ENCODE measurements at regions not wholly inside any gene's neighbourhood (a gene's known extent, or its start where the extent isn't known, plus 50 kb on each side); places are given as distances from the start of the nearest gene placed in this dataset.

GRCh38 chr1:97017895-97018294 is 296.3 kb downstream of the PTBP2 start:
- intact Hi-C loops (cut with micrococcal nuclease) = no loop called here
- peaks cover 5% of the 10 kb centered on the region for H3K27me3 Mint-ChIP-seq
- H3K4me3 Mint-ChIP-seq = no peak overlapping the region
- POLR2A ChIA-PET = no interaction called here
- DNase-seq (no peak), ATAC-seq (no peak)
- H3K4me1 Mint-ChIP-seq (ENCODE audit: low read depth) = no peaks in the 10 kb centered on the region
- no peaks in the 10 kb centered on the region for H3K9me3 Mint-ChIP-seq
- no peaks in the 10 kb centered on the region for H3K36me3 Mint-ChIP-seq (ENCODE audit: low read depth)
- CTCF ChIA-PET = no interaction called here
- H3K27ac Mint-ChIP-seq = no peak overlapping the region
- no peak for TF ChIP-seq CTCF (IDR thresholded peaks at IDR 0.05)

Data from activated CD8-positive, alpha-beta T cell treated with anti-CD3 and anti-CD28 coated beads for 36 hours (primary cell).